Ureter (tissue), 1 donor: ENCODE measurements at regions not wholly inside any gene's neighbourhood (a gene's known extent, or its start where the extent isn't known, plus 50 kb on each side); places are given as distances from the start of the nearest gene placed in this dataset.

ENCODE experiments used
- DNase-seq: peaks from one replicate; pipeline ENCODE4 v3.0.0-alpha.2; 2020; ENCODE audit warnings: low spot score
- donor health status: DM: yes; HTN: yes; CAD: no.

DNA sequence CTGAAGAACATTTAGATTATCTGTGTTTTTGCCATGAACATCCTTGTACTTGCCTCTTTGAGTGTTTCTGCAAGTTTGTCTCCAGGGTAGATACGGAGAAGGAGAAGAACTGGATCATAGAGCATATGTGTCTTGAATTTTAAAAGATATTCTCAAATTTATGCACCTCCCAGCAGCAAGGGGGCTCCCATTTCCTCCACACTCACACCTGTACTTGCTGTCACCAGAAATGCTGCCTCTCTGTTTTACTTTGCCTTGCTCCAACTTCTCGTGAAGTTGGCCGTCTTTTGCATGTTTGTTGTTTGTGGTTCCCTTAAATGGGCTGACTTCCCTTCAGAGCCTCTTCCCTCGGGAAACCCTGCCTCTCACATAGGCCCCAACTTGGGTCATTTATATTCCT, 171.0 kb downstream of the TFAP2C start:
- DNase-seq, result no peak

- DNase-seq, result no peak
These were observed 173.1 kb downstream of the TFAP2C start for GRCh38 chr20:56801971-56802755.

GRCh38 chr20:56802805-56803204, 173.7 kb downstream of the TFAP2C start:
- DNase-seq, result no peak

DNA sequence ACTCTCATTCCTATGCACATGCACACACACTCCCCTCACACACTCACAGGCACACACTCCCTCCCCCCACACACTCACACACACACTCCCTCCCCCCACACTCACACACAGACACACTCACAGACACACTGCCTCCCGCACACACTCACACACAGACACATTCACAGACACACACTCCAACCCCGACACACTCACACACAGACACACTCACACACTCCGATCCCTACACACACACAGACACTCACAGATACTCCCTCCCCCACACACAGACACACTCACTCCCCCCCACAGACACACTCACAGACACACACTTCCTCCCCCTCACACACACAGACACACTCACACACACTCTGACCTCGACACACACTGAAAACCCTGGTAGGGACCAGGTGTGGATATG, 176.2 kb downstream of the TFAP2C start:
- no peak for DNase-seq

DNA sequence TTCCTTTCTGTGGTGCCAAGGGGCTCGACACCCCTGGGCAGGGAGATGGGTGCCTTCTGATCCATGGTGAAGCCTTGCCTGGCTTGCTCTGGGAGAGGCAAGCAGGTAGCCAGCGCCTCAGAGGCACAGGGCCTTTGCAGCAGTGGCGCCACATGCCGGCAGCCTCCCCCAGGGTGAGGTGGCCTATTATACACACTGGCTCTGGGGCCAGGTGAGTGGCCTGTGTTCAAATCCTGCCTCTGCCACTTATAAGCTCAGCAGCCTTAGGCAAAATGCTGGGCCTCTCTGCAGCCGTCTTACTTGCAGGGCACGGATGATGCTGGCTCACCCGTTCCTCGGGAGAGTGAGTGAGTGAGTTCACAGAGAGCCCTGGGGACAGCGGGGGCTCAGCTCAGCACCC, 176.9 kb downstream of the TFAP2C start:
- no peak for DNase-seq

GRCh38 chr20:56806952-56807517, 177.9 kb downstream of the TFAP2C start:
- no peak for DNase-seq

- DNase-seq, result no peak
These were observed 179.1 kb downstream of the TFAP2C start for GRCh38 chr20:56808117-56808725.

- DNase-seq, result peak; percentile 58
These were observed 179.6 kb downstream of the TFAP2C start for GRCh38 chr20:56808732-56809131.

- DNase-seq, result no peak
These were observed 180.6 kb downstream of the TFAP2C start for GRCh38 chr20:56809668-56810067.

GRCh38 chr20:56810141-56810540, 181.0 kb downstream of the TFAP2C start:
- no peak for DNase-seq

DNA sequence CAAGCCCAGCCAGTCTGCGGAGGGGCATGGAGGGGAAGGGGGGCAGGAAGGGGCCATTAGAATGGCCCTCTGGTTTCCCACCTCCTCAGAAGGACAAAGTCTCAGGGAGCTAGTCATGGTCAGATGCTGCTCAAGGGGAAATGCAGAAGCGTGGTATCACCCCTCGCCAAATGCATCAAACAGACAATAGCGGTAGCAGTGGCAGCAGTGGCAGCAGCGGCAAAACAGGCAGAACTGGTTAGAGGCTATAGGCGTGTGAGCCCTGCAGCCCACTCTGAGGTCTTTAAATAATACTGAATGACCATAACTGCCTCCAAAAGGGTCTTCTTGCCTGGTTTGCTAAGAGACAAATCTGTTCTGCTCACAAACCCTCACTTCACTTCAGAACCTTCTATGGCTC, 186.7 kb downstream of the TFAP2C start:
- no peak for DNase-seq

DNA sequence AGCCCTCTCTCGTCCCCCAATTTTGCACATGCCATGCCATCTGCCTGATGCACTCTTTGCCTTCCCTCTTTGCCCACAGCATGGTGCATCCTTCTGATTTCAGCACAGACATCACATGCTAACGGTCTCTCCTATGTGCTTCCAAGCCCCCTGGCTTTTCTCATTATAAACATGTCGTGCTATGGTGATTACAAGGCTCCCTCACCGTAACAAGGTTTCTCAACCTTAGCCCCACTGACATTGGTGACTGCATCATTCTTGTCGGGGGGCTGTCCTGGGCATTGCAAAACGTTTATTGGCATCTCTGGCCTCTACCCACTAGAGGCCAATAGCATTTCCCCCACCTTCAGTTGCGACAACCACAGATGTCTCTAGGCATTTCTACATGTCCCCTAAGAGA, 187.2 kb downstream of the TFAP2C start:
- DNase-seq, result no peak

DNA sequence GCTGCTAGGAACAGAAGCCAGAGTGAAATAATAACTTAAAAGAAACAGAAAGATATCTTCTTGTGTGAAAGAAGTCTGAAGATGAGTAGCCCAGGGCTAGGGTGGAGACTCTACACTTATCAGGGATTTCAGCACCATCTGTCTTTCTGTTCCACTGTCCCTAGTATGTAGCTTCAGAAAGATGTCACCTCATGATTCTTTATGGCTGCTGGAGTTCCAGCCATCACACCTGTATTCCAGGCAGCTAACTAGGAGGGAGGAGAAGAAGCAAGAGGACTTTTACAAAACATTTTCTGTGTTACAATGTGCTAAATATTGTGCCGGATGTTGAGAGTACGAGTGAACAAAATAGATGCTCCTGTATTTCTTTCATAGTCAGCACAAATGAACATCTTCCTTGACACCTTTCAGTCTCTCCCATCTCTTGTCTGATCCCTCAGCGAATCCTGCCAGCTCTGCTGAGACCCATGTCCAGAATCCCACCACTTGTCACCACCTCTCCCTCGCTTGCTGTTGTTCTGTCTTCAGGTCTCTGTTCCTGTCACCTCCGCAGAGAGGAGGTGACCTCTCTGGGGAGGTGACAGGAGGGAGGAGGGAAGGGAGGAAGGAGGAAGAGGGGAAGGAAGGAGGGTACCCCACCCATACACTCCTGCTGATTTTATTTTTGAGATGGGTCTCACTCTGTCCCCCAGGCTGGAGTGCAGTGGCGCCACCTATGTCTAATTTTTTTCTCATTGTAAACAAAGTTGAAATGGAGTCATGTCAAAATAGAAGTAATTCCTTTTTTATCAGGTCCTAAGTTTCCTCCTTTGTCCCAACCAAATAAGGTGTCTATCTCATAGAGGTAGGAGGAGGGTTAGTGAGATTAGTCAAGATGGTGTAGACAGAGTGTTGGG, 188.9 kb downstream of the TFAP2C start:
- no peak for DNase-seq

DNA sequence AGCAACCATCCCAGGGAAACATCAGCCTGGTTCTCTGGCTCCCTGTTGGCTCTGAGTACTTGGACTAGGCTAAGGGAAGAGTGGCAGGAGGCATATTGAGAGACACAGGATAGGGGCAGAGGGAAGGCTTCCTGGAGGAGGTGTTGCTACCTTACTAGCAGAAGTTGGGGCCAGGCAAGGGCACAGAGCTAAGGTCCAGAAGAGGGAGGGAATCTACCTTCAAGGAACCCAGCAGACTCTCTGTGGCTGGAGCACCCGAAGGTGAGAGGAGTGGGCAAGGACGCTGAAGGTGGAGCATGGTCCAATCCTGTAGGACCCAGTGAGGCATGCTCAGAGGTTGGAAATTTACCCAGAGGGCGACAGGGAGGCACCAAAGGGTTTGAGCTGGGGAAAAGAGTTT, 191.9 kb downstream of the TFAP2C start:
- DNase-seq, result no peak

- DNase-seq, result no peak
These were observed 197.2 kb downstream of the TFAP2C start for GRCh38 chr20:56826306-56826704.

- DNase-seq, result no peak
These were observed 197.9 kb downstream of the TFAP2C start for GRCh38 chr20:56826705-56827665.

- no peak for DNase-seq
These were observed 198.7 kb downstream of the TFAP2C start for GRCh38 chr20:56827763-56828162.

DNA sequence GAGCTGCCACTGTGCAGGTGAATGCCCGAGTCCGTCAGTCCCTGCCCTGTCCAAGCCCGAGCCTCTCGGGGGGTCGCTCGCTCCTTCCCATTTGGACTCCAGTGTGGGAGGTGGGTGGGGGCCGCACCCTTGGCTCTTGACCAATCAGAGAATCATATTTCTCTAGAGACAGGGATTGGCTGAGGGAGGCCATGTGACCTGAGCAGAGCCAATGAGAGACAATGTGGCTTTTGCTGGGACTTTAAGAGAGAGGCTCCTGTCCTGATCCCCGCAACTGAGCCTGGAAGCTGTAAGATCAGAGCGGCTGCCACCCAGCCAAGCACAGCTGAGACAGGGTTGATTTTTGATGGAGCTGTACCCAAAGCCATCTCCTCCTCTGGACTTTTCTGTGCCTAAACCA, 199.3 kb downstream of the TFAP2C start:
- DNase-seq, result no peak

DNA sequence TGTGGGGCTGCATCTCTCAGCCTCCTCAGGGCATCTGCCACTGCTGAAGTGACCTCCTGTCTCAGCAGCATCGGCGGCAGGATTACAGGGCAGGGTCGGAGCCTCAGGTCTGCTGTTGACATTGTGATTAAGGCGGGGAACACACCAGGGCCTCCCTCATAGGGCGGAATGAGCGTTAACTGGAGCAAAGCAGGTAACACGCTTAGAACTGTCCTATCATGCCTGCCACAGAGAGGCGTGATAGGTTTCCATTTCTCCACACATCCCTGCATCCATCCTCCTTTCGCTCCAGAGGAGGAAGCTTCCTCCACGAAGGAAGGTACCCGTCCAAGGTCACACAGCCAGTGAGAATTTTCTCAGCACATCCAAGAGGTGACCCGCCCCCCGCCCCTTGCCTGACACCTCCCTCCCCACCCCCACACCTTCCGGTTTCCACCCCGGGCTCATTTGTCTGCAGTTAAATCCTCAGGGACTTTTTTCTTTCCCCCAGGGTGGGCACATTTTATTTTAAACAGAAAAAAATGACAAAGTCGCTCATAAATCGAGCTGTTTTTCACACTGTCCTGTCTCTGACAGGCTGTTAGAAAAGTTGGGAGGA, 200.8 kb downstream of the TFAP2C start:
- no peak for DNase-seq

GRCh38 chr20:56831795-56832194, 202.7 kb downstream of the TFAP2C start:
- DNase-seq, result no peak

DNA sequence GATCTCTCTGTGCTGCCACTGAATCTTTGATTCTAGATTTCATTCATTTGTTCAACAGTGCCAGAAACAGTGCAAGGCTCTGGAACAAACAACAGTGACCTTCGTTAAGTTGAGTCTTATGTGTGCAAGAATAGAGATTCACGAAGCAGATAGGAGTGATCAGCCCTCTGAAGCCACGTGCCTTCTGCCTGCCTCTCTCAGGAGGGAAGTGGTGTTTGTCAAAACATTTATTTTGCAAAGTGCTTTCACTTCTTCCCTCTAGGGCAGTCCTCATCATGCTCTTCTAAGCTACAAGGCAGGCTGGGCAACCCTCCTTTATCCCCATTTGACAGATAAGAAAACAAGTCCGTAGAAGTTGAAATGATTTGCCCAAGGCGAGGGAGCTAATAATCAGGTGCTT, 204.3 kb downstream of the TFAP2C start:
- no peak for DNase-seq
